Activated CD4-positive, alpha-beta T cell treated with anti-CD3 and anti-CD28 coated beads, Interleukin-2, amount 10 ng/mL, durations not matched to agents 24 days and 14 days (primary cell): ENCODE measurements at regions not wholly inside any gene's neighbourhood (a gene's known extent, or its start where the extent isn't known, plus 50 kb on each side); places are given as distances from the start of the nearest gene placed in this dataset.

Source experiments
- DNase-seq: peaks from one replicate; pipeline ENCODE4 v3.0.0; 2022
- H3K27ac Mint-ChIP-seq: one replicate; pipeline ENCODE4 v1.8.0; 2022; ENCODE audit warnings: mild to moderate bottlenecking, mixed read lengths
- H3K27me3 Mint-ChIP-seq: one replicate; pipeline ENCODE4 v1.8.0; 2022; ENCODE audit warnings: mixed read lengths
- H3K36me3 Mint-ChIP-seq: one replicate; pipeline ENCODE4 v1.8.0; 2022; ENCODE audit warnings: low read depth, mild to moderate bottlenecking, mixed read lengths
- H3K4me1 Mint-ChIP-seq: one replicate; pipeline ENCODE4 v1.8.0; 2021; ENCODE audit warnings: mixed read lengths
- H3K4me3 Mint-ChIP-seq: one replicate; pipeline ENCODE4 v1.8.0; 2022; ENCODE audit warnings: mild to moderate bottlenecking, moderate library complexity, mixed read lengths
- H3K9me3 Mint-ChIP-seq: one replicate; pipeline ENCODE4 v1.8.0; 2021; ENCODE audit warnings: mixed read lengths
- intact Hi-C: fragments of 100-400 bp; cut with micrococcal nuclease; formaldehyde crosslinking; loops from one replicate; pipeline ENCODE4 v1.15.1; 2023

GRCh38 chr16:89027281-89027680, 50.3 kb upstream of the CBFA2T3 start:
- Mint-ChIP-seq H3K4me1 (peaks cover 25% of the 10 kb centered on the region), H3K4me3 (no peak overlapping the region), H3K36me3 (peaks cover 18% of the 10 kb centered on the region), H3K27ac (no peak overlapping the region), H3K27me3 (no peaks in the 10 kb centered on the region), H3K9me3 (peaks cover 24% of the 10 kb centered on the region)
- no peak for DNase-seq
- intact Hi-C loops = no loop called here

DNA sequence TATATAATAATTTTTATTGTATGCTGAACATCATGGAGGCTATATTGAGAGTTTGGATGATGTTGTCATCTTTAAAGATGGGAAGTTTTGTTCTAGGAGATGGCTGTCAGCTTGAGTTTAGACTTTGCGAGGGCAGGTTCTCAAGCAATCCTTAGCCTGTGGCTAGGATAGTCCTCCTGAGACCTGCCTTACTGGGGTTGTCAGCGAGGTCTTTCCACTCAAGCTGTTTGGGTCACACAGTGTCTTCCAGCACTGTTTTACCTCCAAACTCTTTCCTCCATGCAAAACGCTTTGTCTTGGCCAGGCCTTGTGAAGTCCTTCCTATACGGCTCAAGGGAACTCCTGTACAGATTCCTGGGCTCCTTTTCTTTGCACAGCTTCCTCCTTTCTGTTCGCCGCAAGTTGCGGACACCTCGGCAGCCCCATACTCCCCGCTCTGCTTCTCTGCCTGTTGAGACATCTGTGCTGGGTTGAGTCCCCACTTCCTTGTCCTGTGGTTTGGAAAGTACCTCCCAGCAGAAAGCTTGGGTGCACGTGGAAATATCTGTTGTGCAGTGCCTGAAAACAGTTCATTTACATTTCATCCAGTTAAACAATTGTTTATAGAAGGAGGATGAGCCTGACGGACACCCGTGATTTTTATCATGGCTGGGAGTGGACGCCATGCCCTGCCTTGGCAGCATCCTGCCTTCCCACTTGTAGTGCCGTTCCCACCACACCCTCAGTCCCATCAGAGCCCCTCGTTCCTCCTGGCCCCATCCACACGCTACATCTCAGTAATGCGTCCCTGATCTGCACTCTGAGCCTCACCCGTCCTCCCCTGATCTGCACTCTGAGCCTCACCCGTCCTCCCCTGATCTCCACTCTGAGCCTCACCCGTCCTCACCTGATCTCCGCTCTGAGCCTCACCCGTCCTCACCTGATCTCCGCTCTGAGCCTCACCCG, 55.0 kb upstream of the CBFA2T3 start:
- peak overlapping the region; percentile 83 for H3K27ac Mint-ChIP-seq
- H3K4me1 Mint-ChIP-seq = peaks cover 29% of the 10 kb centered on the region
- intact Hi-C loops = no loop called here

GRCh38 chr16:89033304-89033703, 56.3 kb upstream of the CBFA2T3 start:
- Mint-ChIP-seq H3K9me3 (peaks cover 3% of the 10 kb centered on the region), H3K36me3 (peaks cover 3% of the 10 kb centered on the region), H3K4me1 (peaks cover 27% of the 10 kb centered on the region), H3K4me3 (no peak overlapping the region), H3K27ac (peak overlapping the region; percentile 39), H3K27me3 (peaks cover 2% of the 10 kb centered on the region)
- no peak for DNase-seq
- intact Hi-C loops = no loop called here

More for the DNA sequence above, 55.0 kb upstream of the CBFA2T3 start:
- Mint-ChIP-seq H3K9me3 (peaks cover 7% of the 10 kb centered on the region), H3K36me3 (peaks cover 7% of the 10 kb centered on the region), H3K4me3 (peak overlapping the region; percentile 74), H3K27me3 (no peaks in the 10 kb centered on the region)
- DNase-seq = peak; percentile 92

- Mint-ChIP-seq H3K27me3 (peaks cover 2% of the 10 kb centered on the region), H3K4me1 (peaks cover 27% of the 10 kb centered on the region), H3K9me3 (peaks cover 3% of the 10 kb centered on the region), H3K36me3 (peaks cover 3% of the 10 kb centered on the region), H3K4me3 (no peak overlapping the region), H3K27ac (peak overlapping the region; percentile 39)
- intact Hi-C loops = no loop called here
- DNase-seq = no peak
Observed at GRCh38 chr16:89033796-89034572, 57.0 kb upstream of the CBFA2T3 start.

GRCh38 chr16:89034573-89034961, 57.6 kb upstream of the CBFA2T3 start:
- Mint-ChIP-seq H3K4me1 (peaks cover 27% of the 10 kb centered on the region), H3K4me3 (no peak overlapping the region), H3K27me3 (peaks cover 2% of the 10 kb centered on the region), H3K27ac (no peak overlapping the region), H3K36me3 (peaks cover 3% of the 10 kb centered on the region), H3K9me3 (peaks cover 3% of the 10 kb centered on the region)
- DNase-seq = no peak
- intact Hi-C loops = no loop called here

DNA sequence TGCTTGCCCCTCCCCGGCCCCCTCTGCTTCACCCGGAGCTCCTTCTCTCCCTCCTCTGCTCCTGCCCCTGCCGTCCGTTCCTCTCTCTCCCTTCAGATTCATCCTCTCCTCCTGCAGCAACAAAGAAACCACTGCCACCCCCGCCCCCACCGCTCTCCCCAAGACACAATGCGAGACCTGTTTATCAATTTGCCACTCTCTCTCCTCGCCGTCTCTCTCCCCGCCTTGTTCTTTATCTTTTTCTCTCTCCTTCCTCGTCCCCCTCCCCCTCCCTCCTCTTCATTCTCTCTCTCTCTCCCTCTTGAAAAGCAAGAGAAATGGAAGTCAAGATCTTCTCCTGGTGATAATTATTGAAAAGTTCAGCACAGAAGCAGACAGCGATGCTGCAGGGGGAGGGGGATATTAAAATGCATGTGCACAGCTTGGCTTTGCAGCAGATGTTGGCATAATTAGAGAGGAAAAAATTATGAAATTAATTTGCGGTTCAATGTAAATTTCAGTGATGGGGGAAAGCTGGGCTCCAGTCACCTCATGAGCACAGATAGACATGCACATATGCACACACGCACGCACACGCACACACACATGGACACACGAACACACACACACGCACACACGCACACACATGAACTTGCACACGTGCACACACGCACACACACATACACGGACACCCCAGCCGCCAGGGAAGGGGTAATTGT, 58.1 kb upstream of the CBFA2T3 start:
- Mint-ChIP-seq H3K36me3 (peaks cover 3% of the 10 kb centered on the region), H3K27me3 (peaks cover 2% of the 10 kb centered on the region), H3K4me1 (peaks cover 27% of the 10 kb centered on the region), H3K4me3 (peak overlapping the region; percentile 19), H3K9me3 (peaks cover 3% of the 10 kb centered on the region), H3K27ac (no peak overlapping the region)
- DNase-seq = no peak
- intact Hi-C loops = no loop called here

GRCh38 chr16:89035669-89036570, 57.7 kb upstream of the ACSF3 start:
- Mint-ChIP-seq H3K4me1 (peaks cover 24% of the 10 kb centered on the region), H3K27ac (no peak overlapping the region), H3K9me3 (peaks cover under 1% of the 10 kb centered on the region), H3K27me3 (peaks cover 2% of the 10 kb centered on the region), H3K36me3 (peaks cover under 1% of the 10 kb centered on the region), H3K4me3 (no peak overlapping the region)
- intact Hi-C loops = no loop called here
- no peak for DNase-seq

DNA sequence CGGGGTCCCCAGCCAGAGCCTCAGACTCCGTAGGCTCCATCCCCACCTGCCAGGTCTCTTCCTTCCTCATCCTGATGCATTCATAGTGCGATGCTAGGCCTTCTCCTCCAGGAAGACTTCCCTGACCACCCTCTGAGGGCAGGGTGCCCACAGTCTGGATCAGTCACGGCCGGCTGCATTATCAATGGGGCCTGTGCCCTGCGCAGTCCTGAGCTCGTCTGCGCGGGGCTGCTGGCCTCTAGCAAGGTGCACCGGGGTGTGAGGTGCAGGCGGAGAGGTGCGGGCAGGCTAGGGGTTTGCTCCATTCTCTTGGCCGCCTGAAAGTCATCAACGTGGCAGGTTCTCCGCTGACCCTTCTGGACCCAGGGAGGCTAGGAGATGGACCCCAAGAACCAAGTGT, 56.9 kb upstream of the ACSF3 start:
- H3K4me3 Mint-ChIP-seq = no peak overlapping the region
- H3K4me1 Mint-ChIP-seq = peaks cover 21% of the 10 kb centered on the region
- no peaks in the 10 kb centered on the region for H3K9me3 Mint-ChIP-seq
- no peaks in the 10 kb centered on the region for H3K36me3 Mint-ChIP-seq
- intact Hi-C loops = no loop called here
- no peak for DNase-seq
- no peak overlapping the region for H3K27ac Mint-ChIP-seq
- peaks cover 2% of the 10 kb centered on the region for H3K27me3 Mint-ChIP-seq

DNA sequence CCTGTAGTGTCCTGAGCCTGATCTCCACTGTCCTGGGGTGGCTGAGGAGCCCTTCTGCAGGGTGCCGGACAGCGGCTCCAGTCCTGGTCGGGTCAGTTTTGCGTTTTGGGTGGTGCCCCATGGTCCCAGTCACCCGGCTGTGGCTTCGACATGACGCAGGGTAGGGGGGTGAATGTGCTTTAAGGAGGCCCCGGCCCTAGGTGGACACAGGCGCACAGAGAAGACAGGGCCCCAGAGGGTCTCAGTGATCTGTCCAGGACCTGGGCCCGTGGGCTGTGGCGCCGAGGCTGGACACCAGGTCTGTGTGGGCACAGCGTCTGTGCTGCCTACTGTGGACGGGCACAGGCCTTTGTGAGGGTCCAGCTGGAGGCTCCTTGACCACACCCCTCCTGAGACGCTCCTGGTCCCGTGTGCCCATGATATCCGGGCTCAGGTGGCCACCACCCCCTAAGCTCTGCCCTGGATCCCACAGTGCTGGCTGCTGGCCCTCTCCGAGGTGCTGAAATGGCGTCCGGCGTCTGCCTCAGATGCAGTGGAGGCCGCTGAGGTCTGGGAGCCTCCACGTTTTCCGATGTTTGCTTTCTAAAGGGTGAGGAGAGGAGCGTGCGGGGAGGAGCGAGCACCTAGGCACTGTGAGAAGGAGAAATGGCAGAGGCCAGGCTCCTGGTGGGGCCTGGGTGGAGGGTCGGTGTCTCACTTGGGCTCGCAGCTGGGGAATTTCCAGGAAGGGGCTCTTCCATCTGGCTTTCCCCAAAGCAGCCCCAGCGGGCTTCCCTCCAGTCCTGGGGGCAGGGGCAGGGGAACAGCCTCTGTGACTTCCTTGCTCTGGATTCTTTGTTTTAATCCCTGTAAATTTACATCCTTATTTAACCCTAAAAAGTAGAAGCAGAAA, 56.1 kb upstream of the ACSF3 start:
- no peak overlapping the region for H3K27ac Mint-ChIP-seq
- peak; percentile 87 for DNase-seq
- no peak overlapping the region for H3K4me3 Mint-ChIP-seq
- peaks cover 2% of the 10 kb centered on the region for H3K27me3 Mint-ChIP-seq
- H3K36me3 Mint-ChIP-seq = no peaks in the 10 kb centered on the region
- intact Hi-C loops = no loop called here
- H3K9me3 Mint-ChIP-seq = no peaks in the 10 kb centered on the region
- H3K4me1 Mint-ChIP-seq = peaks cover 13% of the 10 kb centered on the region

- intact Hi-C loops = no loop called here
- Mint-ChIP-seq H3K27ac (no peak overlapping the region), H3K4me3 (no peak overlapping the region), H3K36me3 (no peaks in the 10 kb centered on the region), H3K9me3 (no peaks in the 10 kb centered on the region), H3K4me1 (peaks cover 10% of the 10 kb centered on the region), H3K27me3 (peaks cover 2% of the 10 kb centered on the region)
- no peak for DNase-seq
Observed at GRCh38 chr16:89038221-89038721, 55.4 kb upstream of the ACSF3 start.

DNA sequence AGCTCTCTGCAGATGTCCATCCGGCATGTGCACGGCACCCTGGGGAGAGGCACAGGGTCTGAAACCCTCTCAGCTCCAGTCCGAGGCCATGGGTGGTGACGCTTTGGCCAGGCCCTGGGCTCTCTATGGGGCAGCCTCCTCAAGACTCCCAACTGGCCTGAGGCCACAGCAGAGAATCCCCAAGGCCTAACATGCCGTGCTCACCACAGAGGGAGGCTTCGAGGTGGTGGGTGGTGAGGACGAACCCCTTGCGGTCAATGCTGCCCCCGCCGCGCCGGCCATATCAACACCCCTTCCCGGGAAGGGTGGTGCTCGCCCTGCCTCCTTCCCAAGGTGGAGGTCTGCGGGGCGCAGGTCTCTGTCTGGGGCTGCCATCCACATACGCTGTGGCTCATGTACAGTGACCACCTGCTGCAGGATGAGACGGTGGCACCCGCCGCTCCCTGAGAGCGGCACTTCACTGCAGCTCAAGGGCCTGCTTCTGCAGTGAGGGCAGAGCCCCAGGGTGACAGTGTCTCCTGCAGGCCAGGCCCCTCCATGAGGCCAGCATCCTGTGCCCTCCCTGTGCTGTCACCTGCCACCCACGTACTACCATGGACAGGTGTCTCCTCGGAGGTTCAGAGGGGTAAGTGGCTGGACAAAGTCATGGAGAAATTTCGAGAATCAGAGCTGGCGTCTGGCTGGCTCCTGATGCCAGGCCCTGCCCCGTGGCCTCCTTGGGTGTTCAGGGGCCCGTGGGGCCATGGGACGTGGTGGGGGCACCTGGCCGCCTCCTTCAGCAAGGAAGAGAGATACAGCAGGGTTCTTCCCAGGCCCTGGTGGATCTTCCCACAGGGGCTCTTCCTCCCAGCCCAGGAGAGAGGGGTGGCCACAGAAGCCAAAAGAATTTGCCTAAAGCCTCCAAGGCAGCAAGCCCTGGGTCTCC, 54.6 kb upstream of the ACSF3 start:
- intact Hi-C loops = no loop called here
- H3K36me3 Mint-ChIP-seq = no peaks in the 10 kb centered on the region
- H3K27ac Mint-ChIP-seq = no peak overlapping the region
- no peaks in the 10 kb centered on the region for H3K9me3 Mint-ChIP-seq
- no peak for DNase-seq
- peaks cover 5% of the 10 kb centered on the region for H3K4me1 Mint-ChIP-seq
- peaks cover 2% of the 10 kb centered on the region for H3K27me3 Mint-ChIP-seq
- H3K4me3 Mint-ChIP-seq = no peak overlapping the region
